ENCODE measurements at regions not wholly inside any gene's neighbourhood (a gene's known extent, or its start where the extent isn't known, plus 50 kb on each side); places are given as distances from the start of the nearest gene placed in this dataset.

GRCh38 chr5:105687493-105687892 lies 1983.2 kb downstream of the EFNA5 start:
- no peak for DNase-seq
- no peak for TF ChIP-seq POLR2A (IDR thresholded peaks at IDR 0.05)
- no peak for TF ChIP-seq CTCF (IDR thresholded peaks at IDR 0.05 in 4 of 5, conservative IDR thresholded peaks at IDR 0.05 in 1 of 5)
- H3K4me1 ChIP-seq, result no peaks in the 10 kb centered on the region
- H3K36me3 ChIP-seq, result no peaks in the 10 kb centered on the region
- no peaks in the 10 kb centered on the region for H3K9me3 ChIP-seq
- H3K4me3 ChIP-seq, result no peak overlapping the region
- H3K27me3 ChIP-seq, result no peaks in the 10 kb centered on the region
- no peak for ATAC-seq
- intact Hi-C loops (cut with DNase I; ENCODE audit: low total_unique reads) (no loop called here), in situ Hi-C loops (cut with MboI; ENCODE audit: low sequenced_read_pairs in 4 of 4) (no loop called here)
- no peak overlapping the region for H3K27ac ChIP-seq

- no peak for TF ChIP-seq CTCF (IDR thresholded peaks at IDR 0.05 in 4 of 5, conservative IDR thresholded peaks at IDR 0.05 in 1 of 5)
- in situ Hi-C loops (cut with MboI; ENCODE audit: low sequenced_read_pairs in 4 of 4), result no loop called here
- no peak for ATAC-seq
Measured at GRCh38 chr5:105685884-105686283, 1984.9 kb downstream of the EFNA5 start.

GRCh38 chr5:105684799-105685198 lies 1985.9 kb downstream of the EFNA5 start:
- H3K27ac ChIP-seq, result no peak overlapping the region
- no peaks in the 10 kb centered on the region for H3K9me3 ChIP-seq
- DNase-seq (no peak), ATAC-seq (no peak)
- intact Hi-C loops (cut with DNase I; ENCODE audit: low total_unique reads) (no loop called here), in situ Hi-C loops (cut with MboI; ENCODE audit: low sequenced_read_pairs in 4 of 4) (no loop called here)
- H3K4me1 ChIP-seq, result no peaks in the 10 kb centered on the region
- H3K4me3 ChIP-seq, result no peak overlapping the region
- TF ChIP-seq POLR2A (IDR thresholded peaks at IDR 0.05), result no peak
- no peak for TF ChIP-seq CTCF (IDR thresholded peaks at IDR 0.05 in 4 of 5, conservative IDR thresholded peaks at IDR 0.05 in 1 of 5)
- H3K36me3 ChIP-seq, result no peaks in the 10 kb centered on the region
- no peaks in the 10 kb centered on the region for H3K27me3 ChIP-seq

More at GRCh38 chr5:105685884-105686283, 1984.9 kb downstream of the EFNA5 start:
- H3K9me3 ChIP-seq, result no peaks in the 10 kb centered on the region
- no peaks in the 10 kb centered on the region for H3K36me3 ChIP-seq
- no peak for DNase-seq
- H3K27ac ChIP-seq, result no peak overlapping the region
- no peaks in the 10 kb centered on the region for H3K27me3 ChIP-seq
- no peak overlapping the region for H3K4me3 ChIP-seq
- intact Hi-C loops (cut with DNase I; ENCODE audit: low total_unique reads), result no loop called here
- H3K4me1 ChIP-seq, result no peaks in the 10 kb centered on the region

- Histone ChIP-seq H3K27me3 (no peaks in the 10 kb centered on the region), H3K36me3 (no peaks in the 10 kb centered on the region), H3K27ac (no peak overlapping the region), H3K4me3 (no peak overlapping the region), H3K9me3 (no peaks in the 10 kb centered on the region), H3K4me1 (no peaks in the 10 kb centered on the region)
- DNase-seq, result no peak
- TF ChIP-seq POLR2A (IDR thresholded peaks at IDR 0.05), result no peak
- TF ChIP-seq CTCF (IDR thresholded peaks at IDR 0.05 in 4 of 5, conservative IDR thresholded peaks at IDR 0.05 in 1 of 5), result no peak
- intact Hi-C loops (cut with DNase I; ENCODE audit: low total_unique reads) (no loop called here), in situ Hi-C loops (cut with MboI; ENCODE audit: low sequenced_read_pairs in 4 of 4) (no loop called here)
- ATAC-seq, result no peak
Measured at GRCh38 chr5:105680858-105681475, 1989.8 kb downstream of the EFNA5 start.

- intact Hi-C loops (cut with DNase I; ENCODE audit: low total_unique reads) (no loop called here), in situ Hi-C loops (cut with MboI; ENCODE audit: low sequenced_read_pairs in 4 of 4) (no loop called here)
- TF ChIP-seq CTCF (IDR thresholded peaks at IDR 0.05 in 4 of 5, conservative IDR thresholded peaks at IDR 0.05 in 1 of 5), result no peak
- no peaks in the 10 kb centered on the region for H3K4me1 ChIP-seq
- H3K9me3 ChIP-seq, result no peaks in the 10 kb centered on the region
- H3K27me3 ChIP-seq, result no peaks in the 10 kb centered on the region
- no peak for ATAC-seq
- no peak overlapping the region for H3K27ac ChIP-seq
- no peaks in the 10 kb centered on the region for H3K36me3 ChIP-seq
- H3K4me3 ChIP-seq, result no peak overlapping the region
- DNase-seq, result no peak
Measured at GRCh38 chr5:105677291-105677690, 1993.4 kb downstream of the EFNA5 start.
